Testis (tissue), 2 donors: ENCODE measurements at regions not wholly inside any gene's neighbourhood (a gene's known extent, or its start where the extent isn't known, plus 50 kb on each side); places are given as distances from the start of the nearest gene placed in this dataset.

Experiments
- POLR2A ChIP-seq: fragments of 450-650 bp; IDR thresholded peaks from one replicate; pipeline ENCODE4 v1.6.1; 2017; ENCODE audit warnings: antibody characterized with exemption, mild to moderate bottlenecking, moderate library complexity
- TF ChIP-seq, protein P1 (sequence below), 3 experiments: fragments of 450-650 bp in 2 of 3; fragments of 200-600 bp in 1 of 3; sonication (generic) in 1 of 3; IDR thresholded peaks; one replicate each; pipeline ENCODE4 v1.5.1; 2016 to 2019; ENCODE audit warnings: antibody characterized with exemption in 3 of 3, mild to moderate bottlenecking in 2 of 3, moderate library complexity in 1 of 3

DNA sequence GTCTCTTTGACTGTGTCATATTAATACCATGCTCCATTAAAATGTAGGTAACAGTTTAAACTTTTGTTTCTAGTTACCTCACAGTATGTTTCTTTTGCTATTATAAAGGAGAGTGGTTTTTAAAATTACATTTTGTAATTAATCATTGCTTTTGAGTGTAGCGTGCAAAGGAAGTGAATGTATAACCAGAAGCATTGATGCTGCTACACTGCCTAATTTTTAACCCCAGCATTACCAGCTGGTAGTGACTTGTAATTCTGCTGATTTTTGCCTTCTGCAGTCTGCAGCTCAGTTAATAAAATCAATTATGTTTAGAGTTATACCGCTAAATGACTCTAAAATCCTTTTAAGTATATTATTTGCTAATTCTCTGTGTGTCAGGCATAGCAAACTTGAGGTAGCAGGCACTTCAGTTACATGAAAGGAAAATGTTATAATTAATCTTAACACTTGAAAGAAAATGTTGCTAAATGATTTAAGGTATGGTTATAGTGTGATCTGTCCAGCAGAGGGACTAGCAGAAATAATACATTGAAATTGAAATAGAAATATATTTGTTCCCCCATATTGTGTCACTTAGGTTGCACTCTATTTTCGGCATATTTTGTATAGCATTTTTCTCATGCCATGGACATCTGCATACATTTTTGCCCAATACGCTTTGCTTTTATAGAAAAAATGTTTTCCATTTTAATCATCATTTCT, 388.5 kb downstream of the CNTNAP4 start:
- TF ChIP-seq, protein P1, sequence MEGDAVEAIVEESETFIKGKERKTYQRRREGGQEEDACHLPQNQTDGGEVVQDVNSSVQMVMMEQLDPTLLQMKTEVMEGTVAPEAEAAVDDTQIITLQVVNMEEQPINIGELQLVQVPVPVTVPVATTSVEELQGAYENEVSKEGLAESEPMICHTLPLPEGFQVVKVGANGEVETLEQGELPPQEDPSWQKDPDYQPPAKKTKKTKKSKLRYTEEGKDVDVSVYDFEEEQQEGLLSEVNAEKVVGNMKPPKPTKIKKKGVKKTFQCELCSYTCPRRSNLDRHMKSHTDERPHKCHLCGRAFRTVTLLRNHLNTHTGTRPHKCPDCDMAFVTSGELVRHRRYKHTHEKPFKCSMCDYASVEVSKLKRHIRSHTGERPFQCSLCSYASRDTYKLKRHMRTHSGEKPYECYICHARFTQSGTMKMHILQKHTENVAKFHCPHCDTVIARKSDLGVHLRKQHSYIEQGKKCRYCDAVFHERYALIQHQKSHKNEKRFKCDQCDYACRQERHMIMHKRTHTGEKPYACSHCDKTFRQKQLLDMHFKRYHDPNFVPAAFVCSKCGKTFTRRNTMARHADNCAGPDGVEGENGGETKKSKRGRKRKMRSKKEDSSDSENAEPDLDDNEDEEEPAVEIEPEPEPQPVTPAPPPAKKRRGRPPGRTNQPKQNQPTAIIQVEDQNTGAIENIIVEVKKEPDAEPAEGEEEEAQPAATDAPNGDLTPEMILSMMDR (IDR thresholded peaks at IDR 0.05): no peak
- TF ChIP-seq POLR2A: no peak
